ENCODE measurements at regions not wholly inside any gene's neighbourhood (a gene's known extent, or its start where the extent isn't known, plus 50 kb on each side); places are given as distances from the start of the nearest gene placed in this dataset.
"Not testable (repeated sequence)": the region's sequence is repeated elsewhere in the genome, so short reads cannot be mapped to it uniquely, and the experiment has no call there.

- ChIA-PET CTCF (no interaction called here), POLR2A (no interaction called here)
- no peak overlapping the region for H3K4me3 ChIP-seq (ENCODE audit: low read depth, low read length)
- DNase-seq (ENCODE audit: low read depth, low spot score), result no peak
- TF ChIP-seq, protein P1, sequence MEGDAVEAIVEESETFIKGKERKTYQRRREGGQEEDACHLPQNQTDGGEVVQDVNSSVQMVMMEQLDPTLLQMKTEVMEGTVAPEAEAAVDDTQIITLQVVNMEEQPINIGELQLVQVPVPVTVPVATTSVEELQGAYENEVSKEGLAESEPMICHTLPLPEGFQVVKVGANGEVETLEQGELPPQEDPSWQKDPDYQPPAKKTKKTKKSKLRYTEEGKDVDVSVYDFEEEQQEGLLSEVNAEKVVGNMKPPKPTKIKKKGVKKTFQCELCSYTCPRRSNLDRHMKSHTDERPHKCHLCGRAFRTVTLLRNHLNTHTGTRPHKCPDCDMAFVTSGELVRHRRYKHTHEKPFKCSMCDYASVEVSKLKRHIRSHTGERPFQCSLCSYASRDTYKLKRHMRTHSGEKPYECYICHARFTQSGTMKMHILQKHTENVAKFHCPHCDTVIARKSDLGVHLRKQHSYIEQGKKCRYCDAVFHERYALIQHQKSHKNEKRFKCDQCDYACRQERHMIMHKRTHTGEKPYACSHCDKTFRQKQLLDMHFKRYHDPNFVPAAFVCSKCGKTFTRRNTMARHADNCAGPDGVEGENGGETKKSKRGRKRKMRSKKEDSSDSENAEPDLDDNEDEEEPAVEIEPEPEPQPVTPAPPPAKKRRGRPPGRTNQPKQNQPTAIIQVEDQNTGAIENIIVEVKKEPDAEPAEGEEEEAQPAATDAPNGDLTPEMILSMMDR (IDR thresholded peaks at IDR 0.05; ENCODE audit: insufficient read depth, low read length, missing control alignments), result no peak
Measured at GRCh38 chr1:58852731-58853485, 69.1 kb upstream of the JUN start.

GRCh38 chr1:58854576-58854975 is 70.7 kb upstream of the JUN start:
- TF ChIP-seq, protein P1 (IDR thresholded peaks at IDR 0.05; ENCODE audit: insufficient read depth, low read length, missing control alignments), result no peak
- no peak for DNase-seq (ENCODE audit: low read depth, low spot score)
- no peak overlapping the region for H3K4me3 ChIP-seq (ENCODE audit: low read depth, low read length)
- ChIA-PET POLR2A (no interaction called here), CTCF (interaction anchor here (0.6 kb wide), 1 partner anchor 9 kb away, joined by 3 read pairs; no protein-coding TSS in a partner anchor)

GRCh38 chr1:58855274-58856165 is 71.7 kb upstream of the JUN start:
- no peak overlapping the region for H3K4me3 ChIP-seq (ENCODE audit: low read depth, low read length)
- CTCF ChIA-PET, result interaction anchor here (1.2 to 1.4 kb wide), 2 partner anchors 10 to 15 kb away, joined by 3 read pairs; no protein-coding TSS in a partner anchor

DNA sequence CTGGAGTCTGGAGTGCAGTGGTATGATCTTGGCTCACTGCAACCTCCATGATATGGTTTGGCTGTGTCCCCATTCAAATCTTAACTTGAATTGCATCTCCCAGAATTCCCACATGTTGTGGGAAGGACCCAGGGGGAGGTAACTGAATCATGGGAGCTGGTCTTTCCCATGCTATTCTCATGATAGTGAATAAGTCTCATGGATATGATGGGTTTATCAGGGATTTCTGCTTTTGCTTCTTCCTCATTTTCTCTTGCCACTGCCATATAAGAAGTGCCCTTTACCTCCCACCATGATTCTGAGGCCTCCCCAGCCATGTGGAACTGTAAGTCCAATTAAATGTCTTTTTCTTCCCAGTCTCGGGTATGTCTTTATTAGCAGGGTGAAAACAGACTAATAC is 72.4 kb upstream of the JUN start:
- DNase-seq (ENCODE audit: low read depth, low spot score); POLR2A ChIA-PET; H3K4me3 ChIP-seq (ENCODE audit: low read depth, low read length): not testable (repeated sequence)
- CTCF ChIA-PET, result interaction anchor here (1.2 to 1.4 kb wide), 2 partner anchors 9 to 16 kb away, joined by 3 read pairs; no protein-coding TSS in a partner anchor

More at GRCh38 chr1:58855274-58856165, 71.7 kb upstream of the JUN start:
- TF ChIP-seq, protein P1 (IDR thresholded peaks at IDR 0.05; ENCODE audit: insufficient read depth, low read length, missing control alignments), result no peak
- POLR2A ChIA-PET, result no interaction called here
- no peak for DNase-seq (ENCODE audit: low read depth, low spot score)

DNA sequence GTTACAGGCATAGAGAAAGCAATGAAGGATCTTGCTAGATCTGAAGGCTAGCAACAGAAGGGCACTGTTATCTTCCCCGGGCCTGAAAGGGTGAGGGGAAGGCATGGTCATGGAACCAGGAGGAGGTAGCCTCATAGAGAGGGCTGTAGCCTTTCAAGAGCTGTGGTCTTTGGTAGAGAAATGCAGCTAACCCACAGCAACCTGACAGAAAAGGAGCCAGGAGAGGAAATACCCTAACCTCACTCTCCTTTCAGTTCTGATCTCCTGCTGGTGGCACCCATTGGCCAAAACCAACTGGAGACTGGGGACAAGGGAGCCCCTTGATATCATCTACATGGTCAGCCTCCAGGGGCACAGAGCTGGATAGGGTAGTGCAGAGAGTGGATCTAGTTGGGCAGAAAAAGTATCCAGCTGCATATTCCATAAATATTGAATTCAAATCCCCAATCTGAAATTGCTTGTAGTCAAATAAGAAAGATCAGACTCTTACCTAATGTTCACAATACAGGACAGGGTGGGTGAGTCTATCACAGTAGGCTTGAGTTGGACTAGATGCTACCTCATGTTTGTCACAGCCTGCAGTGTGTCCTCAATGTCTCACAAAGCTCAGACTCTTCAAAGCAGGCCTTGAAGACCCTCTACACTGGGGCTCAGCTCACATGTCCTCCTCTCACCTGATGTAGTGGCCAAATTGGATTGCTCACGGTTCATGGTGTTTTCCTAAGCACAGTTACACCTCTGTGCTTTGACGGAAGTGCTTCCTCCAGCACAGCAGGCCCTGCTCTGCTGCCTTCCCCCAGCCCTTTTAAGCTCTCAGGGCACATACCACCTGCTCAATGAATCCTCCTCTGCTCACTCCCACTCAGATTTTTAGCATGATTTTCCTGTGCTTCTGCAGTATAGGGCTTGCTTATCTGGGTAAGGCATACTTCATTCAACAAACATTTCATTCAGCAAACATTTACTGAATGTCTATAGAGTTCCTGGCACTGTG is 74.1 kb upstream of the JUN start:
- H3K4me3 ChIP-seq (ENCODE audit: low read depth, low read length), result no peak overlapping the region
- no peak for DNase-seq (ENCODE audit: low read depth, low spot score)
- TF ChIP-seq, protein P1 (IDR thresholded peaks at IDR 0.05; ENCODE audit: insufficient read depth, low read length, missing control alignments), result no peak
- ChIA-PET CTCF (interaction anchor here (1.2 kb wide), 1 partner anchor 19 kb away, joined by 4 read pairs; no protein-coding TSS in a partner anchor), POLR2A (interaction anchor here (1.2 to 1.4 kb wide), 2 partner anchors 7 to 74 kb away, joined by 3 to 5 read pairs; partner anchors contain the start of gene JUN)
